NCI-H1417 (cell line): ENCODE measurements at regions not wholly inside any gene's neighbourhood (a gene's known extent, or its start where the extent isn't known, plus 50 kb on each side); places are given as distances from the start of the nearest gene placed in this dataset.
"Not testable (repeated sequence)": the region's sequence is repeated elsewhere in the genome, so short reads cannot be mapped to it uniquely, and the experiment has no call there.

Experiments used
- DNase-seq, 3 experiments: peaks; one replicate each; lab custom pipeline; 2025; lab: John Stamatoyannopoulos, UW

DNA sequence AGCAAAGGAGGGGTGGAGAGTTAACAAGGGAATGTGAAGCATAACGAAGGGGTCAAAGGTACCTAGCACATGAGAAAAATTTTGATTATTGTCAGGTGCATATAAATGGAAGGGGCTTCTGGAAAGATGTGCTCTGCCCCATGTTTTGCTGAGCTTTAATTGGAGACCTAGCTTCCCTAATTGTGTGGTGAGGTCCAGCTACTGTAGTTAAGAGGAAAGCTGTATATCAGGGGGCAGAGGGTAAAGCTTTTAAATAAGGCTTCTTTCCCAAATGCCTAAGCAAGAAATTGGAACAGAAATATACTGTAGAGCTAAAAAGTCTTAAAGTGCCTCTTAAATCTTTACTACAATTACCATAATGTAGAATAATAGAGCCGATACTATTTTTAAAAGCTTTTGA is 267.2 kb downstream of the MAT2B start:
- DNase-seq: no peak

GRCh38 chr5:163773226-163773625 is 267.8 kb downstream of the MAT2B start:
- peak in 1 of 3 experiments; percentile 19 for DNase-seq

DNA sequence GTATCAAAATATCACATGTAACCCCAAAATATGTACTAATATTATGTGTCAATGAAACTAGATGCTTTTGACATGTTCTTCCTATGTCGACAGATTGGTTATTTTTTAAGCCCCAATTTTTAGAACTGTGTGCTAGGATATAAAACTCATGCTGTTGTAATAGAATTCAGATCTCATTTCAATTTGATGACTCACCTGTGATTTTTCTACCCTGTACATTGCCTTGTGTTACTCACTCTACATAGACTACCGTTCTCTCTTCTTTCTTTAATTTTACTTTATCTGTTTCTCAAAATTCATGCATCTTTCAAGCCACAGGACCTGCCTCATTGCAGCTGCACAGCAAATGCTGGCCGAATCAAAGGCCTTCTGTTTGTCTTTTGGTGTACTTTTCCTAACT is 284.5 kb downstream of the MAT2B start:
- DNase-seq: no peak

DNA sequence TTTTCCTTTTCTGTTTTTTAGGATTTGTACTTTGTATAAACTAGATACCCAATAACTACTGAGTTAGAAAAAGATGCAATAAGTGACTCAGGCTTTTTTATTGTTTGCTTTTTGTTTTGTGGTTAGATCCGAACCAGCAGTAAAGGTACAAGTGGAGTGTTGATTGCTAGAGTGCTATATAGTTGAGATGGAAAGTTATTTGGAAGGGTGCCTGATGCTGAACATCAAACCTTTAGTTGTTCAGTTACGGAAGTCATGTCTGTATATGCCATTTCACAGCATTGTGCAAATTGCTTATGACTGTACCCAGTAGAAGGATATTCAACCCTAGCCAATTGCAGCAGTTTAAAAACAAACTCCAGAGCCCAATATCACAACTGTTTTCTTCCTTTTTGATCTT is 285.1 kb downstream of the MAT2B start:
- DNase-seq: peak in 1 of 3 experiments; percentile 53

- DNase-seq: no peak
Measured at GRCh38 chr5:163794993-163795392, 289.6 kb downstream of the MAT2B start.

- no peak for DNase-seq
Measured at GRCh38 chr5:163807781-163808180, 302.4 kb downstream of the MAT2B start.

DNA sequence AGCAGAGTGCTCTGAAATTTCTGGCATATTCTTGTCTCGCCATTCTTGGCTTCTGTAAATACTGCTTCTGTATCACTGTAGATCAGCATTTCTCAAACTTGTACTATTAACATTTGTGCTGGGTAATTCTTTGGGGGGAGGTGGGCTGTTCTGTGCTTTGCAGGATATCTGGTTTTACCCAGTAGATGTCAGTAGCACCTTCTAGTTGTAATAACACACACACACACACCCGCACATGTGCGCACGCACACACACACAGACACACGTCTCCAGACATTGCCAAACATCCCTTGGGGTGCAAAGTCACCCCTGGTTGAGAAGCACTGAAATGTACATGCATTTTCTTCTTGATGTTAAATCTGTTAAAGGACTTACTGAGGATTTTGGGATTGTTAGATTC is 304.1 kb downstream of the MAT2B start:
- peak in 2 of 3 experiments; percentile 9 to 31 for DNase-seq

DNA sequence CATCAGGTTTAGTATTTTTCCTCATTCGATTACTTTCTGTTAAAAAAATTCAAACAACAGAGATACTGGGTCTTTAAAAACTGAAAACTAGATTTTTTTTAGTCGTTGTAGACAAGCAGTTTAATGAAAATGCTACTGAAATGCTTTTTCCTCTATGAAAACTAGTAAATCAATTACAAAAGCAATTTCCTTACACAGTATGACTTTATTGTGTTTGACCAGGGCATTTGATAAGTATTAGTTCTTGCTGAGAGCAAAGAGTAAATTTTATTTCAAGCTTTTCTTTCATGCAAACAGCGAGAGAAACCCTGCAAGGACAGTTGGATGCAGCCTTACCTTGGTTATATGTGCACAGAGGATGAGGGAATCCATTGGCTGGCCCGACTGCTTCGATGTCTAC is 308.5 kb downstream of the MAT2B start:
- no peak for DNase-seq

DNA sequence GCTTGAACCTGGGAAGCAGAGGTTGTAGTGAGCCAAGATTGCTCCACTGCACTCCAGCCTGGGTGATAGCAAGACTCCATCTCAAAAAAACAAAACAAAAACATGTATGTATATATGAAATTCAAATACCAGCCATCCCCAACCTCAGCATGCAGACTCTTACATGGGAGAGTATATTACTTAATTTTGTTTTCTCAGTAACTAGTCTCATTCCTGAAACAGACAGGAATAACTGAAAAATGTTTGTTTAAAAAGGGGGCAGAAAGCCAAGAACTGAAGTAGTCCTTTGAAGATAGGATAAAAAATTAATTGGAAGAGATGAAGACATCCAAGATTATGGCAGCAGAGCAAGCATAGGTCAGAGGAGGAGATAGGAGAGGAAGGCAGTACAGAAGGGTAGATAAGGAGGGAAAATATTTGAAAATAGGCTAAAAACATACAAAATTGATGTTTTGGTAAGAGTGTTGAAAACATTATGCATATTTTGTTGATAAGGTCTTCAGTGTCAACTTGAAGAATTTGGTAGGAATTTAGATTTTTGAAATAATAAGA is 309.9 kb downstream of the MAT2B start:
- DNase-seq: no peak

DNA sequence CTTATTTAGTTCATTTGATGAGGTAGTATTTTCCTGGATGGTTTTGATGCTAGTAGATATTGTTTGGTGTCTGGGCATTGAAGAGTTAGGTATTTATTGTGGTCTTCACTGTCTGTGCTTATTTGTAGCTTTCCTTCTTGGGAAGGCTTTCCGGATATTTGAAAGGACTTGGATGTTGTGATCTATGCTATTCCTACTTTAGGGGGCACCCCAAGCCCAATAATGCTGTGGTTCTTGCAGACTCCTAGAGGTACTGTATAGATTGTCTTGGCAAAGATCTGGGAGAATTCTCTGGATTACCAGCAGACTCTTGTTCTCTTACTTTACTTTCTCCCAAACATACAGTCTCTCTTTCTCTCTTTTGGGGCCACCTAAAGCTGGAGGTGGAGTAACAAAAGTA is 315.7 kb downstream of the MAT2B start:
- no peak for DNase-seq

GRCh38 chr5:163822548-163822947 is 317.1 kb downstream of the MAT2B start:
- DNase-seq: no peak

- DNase-seq: peak in 1 of 3 experiments; percentile 16
Measured at GRCh38 chr5:163825661-163826060, 320.2 kb downstream of the MAT2B start.

GRCh38 chr5:163826201-163826600 is 320.8 kb downstream of the MAT2B start:
- no peak for DNase-seq

DNA sequence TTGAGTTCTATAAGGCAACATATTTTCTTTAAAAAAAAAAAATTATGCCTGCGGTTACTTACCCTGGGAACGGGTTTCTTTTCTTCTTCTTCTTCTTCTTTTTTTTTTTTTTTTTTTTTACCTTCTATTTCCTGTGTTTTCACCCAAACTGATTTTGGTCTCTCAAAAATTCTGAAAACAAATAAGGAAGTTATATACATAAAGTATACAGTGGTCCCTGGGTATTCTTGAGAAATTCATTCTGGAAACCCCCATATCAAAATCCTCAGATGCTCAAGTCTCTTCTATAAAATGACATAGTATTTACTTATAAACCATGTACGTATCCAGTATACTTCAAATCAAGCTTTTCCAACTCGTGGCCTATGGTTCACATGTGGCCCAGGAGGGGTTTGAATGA is 326.7 kb downstream of the MAT2B start:
- DNase-seq: no peak

GRCh38 chr5:163838738-163839137 is 333.3 kb downstream of the MAT2B start:
- DNase-seq: no peak

DNA sequence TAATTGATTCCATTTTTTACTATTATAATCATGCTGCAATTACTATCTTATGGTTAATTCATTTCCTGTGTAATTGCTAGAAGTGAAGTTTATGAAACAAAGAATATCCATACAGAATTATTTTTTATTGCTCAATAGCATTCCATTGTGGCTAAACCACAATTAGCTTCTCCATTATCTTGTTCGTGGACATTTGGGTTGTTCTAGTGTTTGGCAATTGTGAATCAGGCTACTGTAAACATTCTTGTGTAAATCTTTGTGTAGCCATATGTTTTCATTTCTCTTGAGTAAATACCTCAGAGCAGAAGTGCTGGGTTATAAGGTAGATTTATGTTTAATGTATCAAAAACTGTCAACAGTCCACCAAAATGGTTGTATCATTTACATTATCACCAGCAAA is 341.1 kb downstream of the MAT2B start:
- DNase-seq: peak in 1 of 3 experiments; percentile 5

- DNase-seq: no peak
Measured at GRCh38 chr5:163855754-163856153, 350.3 kb downstream of the MAT2B start.

GRCh38 chr5:163861670-163862069 is 356.3 kb downstream of the MAT2B start:
- no peak for DNase-seq

DNA sequence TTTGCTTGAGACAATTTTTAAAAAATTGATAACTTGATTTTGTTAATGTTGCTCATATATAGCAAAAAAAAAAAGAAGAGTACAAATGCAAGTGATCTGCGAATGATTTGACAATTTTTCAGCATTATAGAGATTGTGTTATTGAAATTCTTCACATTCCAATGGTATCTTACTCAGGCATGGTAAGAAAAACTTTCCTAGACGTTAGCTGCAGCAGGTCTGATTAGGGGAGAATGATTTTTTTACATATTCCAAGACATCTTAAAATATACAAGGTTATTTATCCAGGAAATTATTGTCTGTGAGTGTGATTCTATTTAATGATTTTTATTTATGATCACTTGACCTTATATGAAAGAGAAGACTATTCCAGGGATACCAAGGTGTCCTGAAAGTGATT is 361.9 kb downstream of the MAT2B start:
- no peak for DNase-seq

DNA sequence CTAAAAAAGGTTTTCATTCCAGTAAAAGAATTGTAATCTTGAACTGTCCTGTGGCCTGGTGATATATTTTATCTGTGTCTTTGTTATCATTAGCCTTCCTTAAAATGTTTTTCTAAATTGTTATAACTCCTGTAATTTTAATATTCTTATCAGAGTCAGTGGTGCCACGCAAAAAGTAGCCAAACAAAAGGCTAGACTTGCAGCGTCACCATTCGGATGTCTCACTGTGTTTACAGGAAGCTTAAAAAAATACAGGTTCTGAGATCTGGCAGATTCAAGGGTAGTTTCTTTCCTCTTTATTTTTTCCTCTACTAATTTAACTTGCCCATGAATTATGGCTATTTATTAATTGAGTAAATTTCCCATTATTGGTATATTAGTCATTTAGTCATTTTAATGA is 362.3 kb downstream of the MAT2B start:
- no peak for DNase-seq

DNA sequence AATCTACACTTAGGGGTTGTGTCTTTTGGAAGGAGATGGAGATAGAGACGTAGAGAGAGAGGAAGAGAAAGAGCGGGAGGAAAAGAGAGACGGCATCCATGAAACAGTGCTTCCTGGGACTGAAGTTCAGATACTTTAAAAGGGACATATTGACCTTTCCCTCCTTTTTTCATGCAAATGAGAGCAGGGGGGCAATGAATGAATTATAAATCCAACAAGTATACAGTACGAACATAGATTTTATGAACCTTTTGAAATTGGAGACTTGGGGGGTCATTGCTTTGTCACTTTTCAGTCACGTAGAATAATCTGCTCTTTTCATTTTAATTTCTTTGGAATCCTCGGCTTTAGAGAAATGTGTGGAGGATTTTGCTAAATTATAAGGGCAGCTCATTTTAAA is 364.2 kb downstream of the MAT2B start:
- DNase-seq: no peak

- peak in 1 of 3 experiments; percentile 3 for DNase-seq
Measured at GRCh38 chr5:163870441-163870840, 365.0 kb downstream of the MAT2B start.

GRCh38 chr5:163874431-163874830 is 369.0 kb downstream of the MAT2B start:
- peak in 1 of 3 experiments; percentile 8 for DNase-seq

DNA sequence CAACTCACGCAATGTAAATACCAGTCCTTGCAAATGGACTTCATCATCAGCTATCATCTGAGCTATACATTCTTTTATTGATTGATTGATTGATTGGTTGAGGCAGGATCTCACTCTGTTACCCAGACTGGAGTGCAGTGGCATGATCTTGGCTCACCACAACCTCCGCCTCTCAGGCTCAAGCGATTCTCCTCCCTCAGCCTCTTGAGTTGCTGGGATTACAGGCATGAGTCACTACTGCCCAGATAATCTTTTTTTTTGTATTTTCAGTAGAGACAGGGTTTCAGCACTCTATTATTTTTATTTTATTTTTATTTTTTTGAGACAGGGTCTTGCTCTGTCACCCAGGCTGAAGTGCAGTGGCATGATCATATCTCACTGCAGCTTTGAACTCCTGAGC is 369.5 kb downstream of the MAT2B start:
- not testable (repeated sequence) for DNase-seq

DNA sequence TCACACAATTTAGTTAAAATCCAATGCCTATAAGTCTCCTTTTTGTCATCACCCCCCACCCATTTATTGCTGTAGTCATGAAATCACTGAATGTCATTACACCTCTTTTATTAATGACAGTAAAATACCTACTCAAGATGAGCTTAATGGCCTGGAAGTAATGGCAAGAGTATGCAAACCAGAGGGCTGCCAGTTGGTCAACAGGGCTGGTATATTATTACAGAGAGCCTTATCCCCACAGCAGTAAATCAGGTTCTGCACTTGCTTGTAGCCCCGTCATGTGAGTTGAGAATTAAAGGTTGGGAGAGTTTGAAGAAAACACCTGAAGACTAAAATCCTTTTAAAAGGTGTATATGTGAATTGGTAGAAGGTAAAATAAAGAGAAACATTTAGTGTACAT is 372.4 kb downstream of the MAT2B start:
- DNase-seq: peak in 2 of 3 experiments; percentile 50 to 83
